Mammary epithelial cell (primary cell): ENCODE measurements at regions not wholly inside any gene's neighbourhood (a gene's known extent, or its start where the extent isn't known, plus 50 kb on each side); places are given as distances from the start of the nearest gene placed in this dataset.

Source experiments
- EZH2 ChIP-seq: IDR thresholded peaks from 2 replicates; pipeline ENCODE4 v1.6.1; 2012; ENCODE audit warnings: low read length, inconsistent platforms, borderline replicate concordance
- TF ChIP-seq, protein P1 (sequence below), 2 donors: IDR thresholded peaks in 1 of 2; conservative IDR thresholded peaks in 1 of 2; 2 replicates each; pipeline ENCODE4 v1.5.1; 2011 to 2012; ENCODE audit warnings: inconsistent platforms in 2 of 2, low read length in 2 of 2, mild to moderate bottlenecking in 2 of 2, control low read depth in 1 of 2, low read depth in 1 of 2; ENCODE audit not compliant: insufficient read depth in 1 of 2; ENCODE audit errors: extremely low read depth in 1 of 2

DNA sequence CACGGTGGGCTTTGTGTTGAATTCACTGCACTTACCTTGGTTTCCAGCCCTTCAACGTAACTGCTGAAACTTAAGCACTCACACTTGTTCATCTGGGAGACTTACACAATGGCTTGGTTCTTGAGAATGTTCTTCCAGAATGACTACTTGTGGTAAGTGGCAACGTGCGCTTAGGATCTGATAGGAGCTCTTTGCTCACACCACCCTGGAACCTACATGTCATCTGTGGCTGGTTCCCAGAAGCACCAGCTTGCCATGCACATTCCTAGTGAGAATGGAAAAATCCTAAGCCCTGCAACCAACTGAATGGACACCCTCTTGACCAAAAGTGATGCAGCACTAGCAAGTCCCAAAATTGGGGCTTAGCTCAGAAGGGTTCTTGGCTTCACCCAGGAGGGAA lies 59.0 kb upstream of the FAM181A start:
- TF ChIP-seq, protein P1, sequence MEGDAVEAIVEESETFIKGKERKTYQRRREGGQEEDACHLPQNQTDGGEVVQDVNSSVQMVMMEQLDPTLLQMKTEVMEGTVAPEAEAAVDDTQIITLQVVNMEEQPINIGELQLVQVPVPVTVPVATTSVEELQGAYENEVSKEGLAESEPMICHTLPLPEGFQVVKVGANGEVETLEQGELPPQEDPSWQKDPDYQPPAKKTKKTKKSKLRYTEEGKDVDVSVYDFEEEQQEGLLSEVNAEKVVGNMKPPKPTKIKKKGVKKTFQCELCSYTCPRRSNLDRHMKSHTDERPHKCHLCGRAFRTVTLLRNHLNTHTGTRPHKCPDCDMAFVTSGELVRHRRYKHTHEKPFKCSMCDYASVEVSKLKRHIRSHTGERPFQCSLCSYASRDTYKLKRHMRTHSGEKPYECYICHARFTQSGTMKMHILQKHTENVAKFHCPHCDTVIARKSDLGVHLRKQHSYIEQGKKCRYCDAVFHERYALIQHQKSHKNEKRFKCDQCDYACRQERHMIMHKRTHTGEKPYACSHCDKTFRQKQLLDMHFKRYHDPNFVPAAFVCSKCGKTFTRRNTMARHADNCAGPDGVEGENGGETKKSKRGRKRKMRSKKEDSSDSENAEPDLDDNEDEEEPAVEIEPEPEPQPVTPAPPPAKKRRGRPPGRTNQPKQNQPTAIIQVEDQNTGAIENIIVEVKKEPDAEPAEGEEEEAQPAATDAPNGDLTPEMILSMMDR (conservative IDR thresholded peaks at IDR 0.05 in 1 of 2, IDR thresholded peaks at IDR 0.05 in 1 of 2; ENCODE audit: extremely low read depth in 1 of 2, insufficient read depth in 1 of 2, low read depth in 1 of 2, low read length in 2 of 2), result no peak
- TF ChIP-seq EZH2, result no peak
